ENCODE measurements at regions not wholly inside any gene's neighbourhood (a gene's known extent, or its start where the extent isn't known, plus 50 kb on each side); places are given as distances from the start of the nearest gene placed in this dataset.
"Not testable (repeated sequence)": the region's sequence is repeated elsewhere in the genome, so short reads cannot be mapped to it uniquely, and the experiment has no call there.

DNA sequence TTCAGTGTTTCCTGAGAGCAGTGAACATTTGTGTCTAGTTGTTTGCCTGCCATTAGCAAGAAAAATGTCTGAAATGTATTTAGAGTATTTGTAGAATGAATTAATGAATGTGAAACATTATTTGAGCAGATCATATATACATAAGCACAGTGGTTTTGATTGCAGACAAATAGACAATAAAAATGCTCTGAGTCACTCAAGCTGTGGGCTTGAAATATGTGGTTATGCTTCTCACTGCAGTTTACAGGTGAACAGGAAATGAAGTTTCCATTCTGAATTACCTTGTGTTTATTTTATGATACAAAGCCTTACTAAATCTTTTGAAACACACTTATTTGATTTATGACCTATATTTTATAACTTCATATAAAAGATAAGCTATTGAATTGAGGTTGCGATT, 827.7 kb downstream of the TMTC2 start:
- peak; percentile 97 for DNase-seq

DNA sequence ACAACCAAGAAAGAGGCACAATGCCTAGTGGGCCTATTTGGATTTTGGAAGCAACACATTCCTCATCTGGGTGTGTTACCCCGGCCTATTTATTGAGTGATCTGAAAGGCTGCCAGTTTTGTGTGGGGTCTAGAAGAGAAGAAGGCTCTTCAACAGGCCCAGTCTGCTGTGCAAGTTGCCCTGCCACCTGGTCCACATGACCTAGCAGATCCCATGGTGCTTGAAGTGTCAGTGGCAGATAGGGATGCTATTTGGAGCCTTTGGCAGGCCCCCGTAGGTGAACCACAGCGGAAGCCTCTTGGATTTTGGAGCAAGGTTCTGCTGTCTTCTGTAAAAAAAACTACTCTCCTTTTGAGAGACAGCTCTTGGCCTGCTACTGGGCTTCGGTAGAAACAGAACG, 820.1 kb downstream of the TMTC2 start:
- no peak for DNase-seq

DNA sequence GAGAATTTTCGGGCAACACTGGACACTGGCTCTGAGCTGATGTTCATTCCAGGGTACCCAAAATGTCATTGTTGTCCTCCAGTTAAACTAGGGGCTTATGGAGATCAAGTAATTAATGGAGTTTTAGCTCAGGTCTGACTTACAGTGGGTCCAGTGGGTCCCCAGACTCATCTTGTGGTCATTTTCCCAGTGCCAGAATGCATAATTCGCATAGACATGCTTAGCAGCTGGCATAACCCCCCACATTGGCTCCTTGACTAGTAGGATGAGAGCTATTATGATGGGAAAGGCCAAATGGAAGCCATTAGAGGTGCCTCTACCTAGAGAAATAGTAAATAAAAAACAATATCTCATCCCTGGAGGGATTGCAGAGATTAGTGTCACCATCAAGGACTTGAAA, 818.9 kb downstream of the TMTC2 start:
- no peak for DNase-seq

DNA sequence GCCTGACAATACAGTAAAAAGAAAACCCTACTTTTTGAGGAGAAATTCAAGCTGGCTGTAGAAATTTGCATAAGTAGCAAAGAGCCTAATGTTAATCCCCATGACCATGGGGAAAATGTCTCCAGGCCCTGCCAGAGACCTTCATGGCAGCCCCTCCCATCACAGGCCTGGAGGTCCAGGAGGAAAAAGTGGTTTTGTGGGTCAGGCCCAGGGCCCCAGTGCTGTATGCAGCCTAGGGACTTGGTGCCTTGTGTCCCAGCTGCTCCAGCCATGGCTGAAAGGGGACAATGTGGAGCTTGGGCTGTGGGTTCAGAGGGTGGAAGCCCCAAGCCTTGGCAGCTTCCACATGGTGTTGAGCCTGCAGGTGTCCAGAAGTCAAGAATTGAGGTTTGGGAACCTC, 813.2 kb downstream of the TMTC2 start:
- not testable (repeated sequence) for DNase-seq

DNA sequence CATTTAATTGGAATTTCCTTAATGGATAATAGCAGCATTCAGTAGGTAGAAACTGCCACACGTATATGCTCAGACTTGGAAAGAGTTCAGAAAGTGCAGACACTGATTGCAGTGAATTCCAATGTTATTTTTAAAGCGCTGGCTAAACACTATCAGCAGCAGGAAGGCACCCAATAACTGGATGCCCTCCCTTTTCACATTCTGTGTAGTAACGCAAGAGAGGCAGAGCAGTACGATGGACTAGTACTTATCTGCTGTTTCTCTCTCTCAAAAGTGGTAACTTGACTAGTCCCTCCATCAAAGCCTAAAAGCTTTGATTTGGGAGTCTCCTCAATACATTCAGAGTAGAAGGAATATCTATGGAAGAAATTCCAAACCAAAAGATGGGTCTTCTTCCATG, 791.0 kb downstream of the TMTC2 start:
- DNase-seq = no peak

DNA sequence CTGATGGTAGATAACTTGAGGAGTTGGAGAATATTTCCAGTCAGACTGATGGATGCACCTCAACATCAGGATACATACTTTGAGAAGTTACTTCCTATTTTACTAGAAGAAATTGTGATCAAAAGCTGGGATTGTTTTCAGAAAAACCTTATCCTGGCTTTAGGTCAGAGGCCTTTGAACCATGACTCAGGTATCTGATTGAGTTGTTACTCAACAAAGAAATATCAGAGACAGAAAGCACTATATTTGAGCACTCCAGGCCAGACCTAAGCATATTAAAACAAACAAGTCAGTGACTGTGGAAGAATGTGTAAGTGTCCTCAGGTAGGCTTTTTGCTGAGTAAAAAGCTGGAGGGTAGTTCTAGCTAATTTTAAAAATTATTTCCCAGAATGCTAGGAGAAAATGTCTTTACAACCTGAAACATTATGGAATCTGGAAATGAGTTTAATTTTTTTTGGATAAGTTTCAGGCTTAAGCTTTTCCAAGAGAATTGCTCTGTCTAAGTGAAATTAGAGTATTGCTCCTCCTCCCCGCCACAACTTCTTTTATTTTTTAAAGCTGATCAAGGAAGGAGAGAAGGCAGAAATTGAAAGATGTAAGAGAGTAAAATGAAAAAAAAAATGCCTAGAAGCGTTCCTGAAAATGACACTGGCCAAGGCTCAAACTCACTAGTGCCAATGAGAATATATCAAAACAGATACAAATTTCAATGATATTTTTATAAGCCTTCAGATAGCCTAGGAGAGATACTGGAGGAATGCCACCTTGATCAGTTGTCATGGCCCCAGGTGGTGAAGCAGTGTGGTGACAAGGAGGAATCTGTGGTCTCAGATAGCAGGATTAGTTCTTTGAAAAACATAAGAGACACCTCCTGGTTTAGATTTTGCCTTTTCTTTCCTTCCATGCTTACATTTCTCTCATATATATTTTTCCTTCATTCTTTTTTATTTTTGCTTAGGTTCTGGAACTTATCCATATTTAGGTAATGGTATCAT, 790.3 kb downstream of the TMTC2 start:
- no peak for DNase-seq

DNA sequence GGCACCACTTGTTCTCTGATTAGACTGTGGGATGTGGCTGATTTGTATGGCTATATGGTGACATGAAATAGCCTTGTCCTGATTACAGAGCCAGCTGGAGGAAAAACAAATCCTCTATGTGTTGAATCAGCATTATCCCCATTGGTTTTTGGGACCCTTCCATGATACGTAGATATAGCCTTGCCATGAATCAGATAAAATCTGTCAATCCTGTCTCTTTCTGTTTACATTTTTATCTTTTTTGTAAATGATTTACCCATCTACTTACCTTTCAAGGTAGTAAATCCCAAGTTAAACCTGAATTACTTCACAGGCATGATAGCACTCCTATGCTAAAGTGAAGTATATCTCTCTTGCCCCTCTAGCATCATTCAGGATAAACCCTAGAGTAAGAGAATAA, 789.3 kb downstream of the TMTC2 start:
- no peak for DNase-seq

DNA sequence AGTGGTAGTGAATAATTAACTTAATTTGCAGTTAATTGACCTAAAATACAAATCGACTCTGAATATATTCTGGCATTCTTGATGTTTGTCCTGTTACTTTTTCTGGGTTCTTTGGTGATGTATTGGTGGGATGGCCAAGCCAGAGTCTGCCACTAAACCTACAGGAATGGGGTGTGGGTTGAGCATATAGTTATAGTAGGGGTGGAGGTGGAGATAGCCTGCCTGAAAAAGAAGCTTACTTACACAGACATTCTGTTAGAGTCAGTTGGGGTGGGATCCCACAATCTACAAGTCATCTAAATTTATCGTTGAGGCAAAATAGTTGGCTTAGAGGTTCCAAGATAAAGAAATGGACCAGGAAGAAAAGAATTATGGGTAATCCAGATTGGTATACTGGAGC, 787.7 kb downstream of the TMTC2 start:
- DNase-seq = no peak

DNA sequence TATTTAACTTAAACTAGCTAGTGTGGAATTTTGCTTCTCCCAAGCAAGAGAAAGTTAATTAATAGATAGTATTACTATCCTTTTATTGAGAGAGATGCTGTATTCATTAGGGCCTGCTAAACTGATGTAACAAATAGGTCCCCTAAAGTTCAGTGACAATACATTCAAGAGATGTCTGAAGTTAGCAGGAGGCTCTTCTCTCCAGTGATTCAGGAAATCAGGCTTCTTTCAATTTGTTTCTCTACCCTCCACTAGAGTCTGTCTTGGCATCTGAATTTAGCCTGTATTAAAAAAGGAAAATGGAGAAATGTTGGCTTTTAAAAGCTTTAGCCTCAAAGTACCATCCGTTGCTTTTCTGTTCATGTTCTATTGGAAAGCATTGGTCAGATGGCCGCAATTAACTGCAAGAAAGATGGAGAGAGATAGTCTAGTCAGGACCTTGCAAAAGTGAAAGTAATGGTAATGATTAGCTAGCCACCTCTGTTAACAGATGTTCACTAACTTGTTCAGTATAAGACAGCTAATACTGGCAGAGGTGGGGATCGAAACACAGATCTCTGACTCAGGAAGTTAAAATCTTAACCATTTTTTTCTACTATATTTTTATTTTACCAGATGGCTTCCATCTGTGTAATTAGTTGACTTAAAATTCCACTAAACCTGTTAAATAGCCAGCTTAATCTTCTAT, 786.8 kb downstream of the TMTC2 start:
- DNase-seq = no peak

DNA sequence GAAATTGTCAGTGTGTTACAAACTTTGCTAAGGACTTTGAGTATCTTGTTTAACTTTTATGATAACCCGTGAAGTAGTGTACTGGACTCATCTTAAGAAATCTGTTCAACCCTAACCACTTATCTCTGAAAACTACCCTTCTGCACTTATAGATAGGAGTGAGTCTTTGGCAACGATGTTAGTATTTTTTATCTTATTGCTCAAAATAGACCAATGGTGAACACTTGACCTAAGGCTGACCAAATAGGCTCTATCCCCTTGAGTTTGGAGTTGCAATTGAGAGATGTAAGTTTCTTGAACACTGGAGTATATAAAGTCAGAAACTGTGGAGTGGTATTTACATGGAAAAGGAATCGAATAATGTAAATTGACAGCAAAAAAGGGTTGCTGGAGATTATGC, 786.1 kb downstream of the TMTC2 start:
- DNase-seq = no peak

DNA sequence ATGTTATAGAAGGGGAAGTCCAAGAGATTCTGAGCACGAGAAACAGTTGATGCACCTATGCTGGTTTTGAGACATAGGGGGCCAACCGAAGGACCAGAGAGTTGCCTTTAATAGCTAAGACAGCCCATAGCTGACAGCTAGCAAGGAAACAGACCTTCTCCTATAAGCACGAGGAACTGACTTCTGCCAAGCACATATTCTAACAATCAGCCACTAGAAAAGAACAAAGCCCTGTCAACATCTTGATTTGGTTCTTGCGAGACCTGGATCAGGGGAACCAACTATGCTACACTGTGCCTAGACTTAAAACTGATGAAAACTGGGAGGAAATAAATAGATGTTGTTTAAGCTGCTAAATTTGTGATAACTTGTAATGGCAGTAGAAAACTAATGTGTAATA, 785.6 kb downstream of the TMTC2 start:
- DNase-seq = no peak

DNA sequence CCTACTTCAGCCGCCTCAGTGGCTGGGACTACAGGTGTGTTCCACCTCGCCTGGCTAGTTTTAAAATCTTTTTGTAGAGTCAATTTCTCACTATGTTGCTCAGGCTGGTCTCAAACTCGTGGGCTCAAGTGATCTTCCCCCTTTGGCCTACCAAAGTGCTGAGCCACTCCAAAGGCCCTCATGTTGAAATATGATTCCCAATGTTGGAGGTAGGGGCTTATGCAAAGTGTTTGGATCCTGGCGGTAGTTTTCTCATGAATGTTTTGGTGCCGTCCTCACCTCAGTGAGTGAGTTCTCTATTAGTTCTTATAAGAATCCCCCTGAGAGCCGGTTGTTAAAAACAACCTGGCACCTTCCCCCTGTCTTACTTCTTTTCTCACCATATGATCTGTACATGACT, 784.6 kb downstream of the TMTC2 start:
- no peak for DNase-seq

DNA sequence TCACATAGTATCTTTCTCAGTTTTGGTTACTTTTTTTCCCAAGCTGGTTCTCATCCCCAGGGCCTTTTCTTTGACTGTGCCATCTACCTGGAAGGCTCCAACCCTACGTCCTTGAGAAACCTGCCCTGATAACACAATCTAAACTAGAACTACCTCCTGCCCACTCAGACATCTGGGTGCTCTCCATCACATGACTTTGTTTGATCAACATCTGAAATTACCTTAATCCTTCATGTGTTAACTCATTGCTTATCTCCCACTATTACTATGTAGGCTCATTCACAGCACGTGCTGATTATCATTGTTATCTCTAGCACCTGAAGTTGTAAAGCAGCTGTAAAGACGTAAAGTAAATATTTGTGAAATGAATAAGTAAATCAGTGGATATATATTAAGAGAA, 784.0 kb downstream of the TMTC2 start:
- no peak for DNase-seq

DNA sequence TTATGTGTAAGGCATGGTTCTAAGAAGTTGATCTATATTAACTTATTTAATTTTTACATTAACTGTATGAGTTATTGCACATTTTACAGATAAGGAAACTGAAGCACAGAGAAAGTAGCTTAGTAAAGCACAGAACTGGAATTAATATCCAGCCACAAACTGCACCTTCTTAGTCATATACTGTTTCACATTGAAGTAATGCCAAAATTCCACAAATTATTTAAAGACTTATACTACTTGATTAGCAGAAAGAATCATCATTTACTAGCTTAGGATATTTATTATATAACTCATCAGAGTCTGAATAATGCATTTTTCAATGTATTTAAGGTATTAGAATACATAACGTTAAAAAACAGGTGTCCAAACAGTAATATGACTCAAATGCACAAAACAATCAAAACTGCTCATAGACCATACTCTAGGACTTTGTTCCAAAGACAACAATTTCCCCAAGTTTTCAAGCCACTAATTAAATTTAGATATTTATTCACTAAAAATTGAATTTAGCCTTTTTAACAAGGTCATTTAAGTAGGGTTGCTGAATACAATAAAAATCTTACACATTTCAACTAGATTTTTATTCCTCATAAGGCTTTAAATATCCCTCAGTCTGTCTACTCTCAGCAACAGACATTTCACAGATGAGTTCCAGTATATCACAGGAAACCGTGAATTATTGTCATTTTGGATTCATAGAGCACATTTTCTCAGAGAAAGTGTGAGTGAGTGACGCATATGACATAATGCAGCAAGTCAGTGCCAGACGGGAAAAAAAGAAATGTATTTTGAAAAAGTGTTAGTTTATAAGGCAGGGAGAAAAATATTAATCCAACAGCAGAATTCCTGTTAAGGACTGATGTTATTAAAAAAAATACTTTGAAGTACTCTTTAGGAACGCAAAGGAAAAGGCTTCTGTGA, 782.5 kb downstream of the TMTC2 start:
- DNase-seq = no peak

DNA sequence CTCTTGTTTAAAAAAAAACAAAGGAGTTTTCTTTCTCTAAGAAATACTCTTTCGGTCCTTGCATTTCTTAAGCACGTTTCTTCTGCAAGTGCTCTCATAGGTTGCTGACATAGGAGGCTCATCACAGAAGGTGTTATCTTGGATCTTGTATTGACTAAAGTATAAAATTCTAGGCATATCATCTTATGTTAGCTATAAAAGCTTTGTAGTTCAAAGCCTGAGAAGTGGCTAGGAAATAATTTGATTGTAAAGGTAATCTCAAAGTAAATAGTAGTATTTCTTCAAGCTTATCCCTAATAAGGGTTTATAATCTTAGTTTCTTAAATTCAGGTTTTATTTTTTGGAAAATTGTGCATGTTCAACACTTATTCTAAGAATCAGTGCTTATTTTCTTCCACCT, 778.9 kb downstream of the TMTC2 start:
- no peak for DNase-seq

DNA sequence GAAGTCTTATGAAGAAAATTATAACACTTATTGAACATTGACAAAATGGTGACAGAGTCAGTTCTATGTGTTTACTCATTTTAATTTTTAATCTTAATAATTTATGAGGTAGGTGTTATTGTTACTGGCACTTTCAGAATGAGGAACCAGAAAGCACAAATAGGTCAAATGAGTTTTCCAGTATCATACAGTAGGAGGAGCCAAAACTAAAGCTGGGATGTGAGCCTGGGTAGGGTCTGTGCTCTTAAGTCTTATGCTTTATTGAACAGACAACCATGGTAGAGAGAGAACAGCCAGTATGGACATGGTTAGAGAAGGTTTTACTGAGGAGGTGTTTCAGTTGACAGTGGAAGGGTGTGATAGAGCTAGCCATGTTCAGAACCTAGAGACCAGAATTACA, 775.7 kb downstream of the TMTC2 start:
- peak; percentile 1 for DNase-seq

DNA sequence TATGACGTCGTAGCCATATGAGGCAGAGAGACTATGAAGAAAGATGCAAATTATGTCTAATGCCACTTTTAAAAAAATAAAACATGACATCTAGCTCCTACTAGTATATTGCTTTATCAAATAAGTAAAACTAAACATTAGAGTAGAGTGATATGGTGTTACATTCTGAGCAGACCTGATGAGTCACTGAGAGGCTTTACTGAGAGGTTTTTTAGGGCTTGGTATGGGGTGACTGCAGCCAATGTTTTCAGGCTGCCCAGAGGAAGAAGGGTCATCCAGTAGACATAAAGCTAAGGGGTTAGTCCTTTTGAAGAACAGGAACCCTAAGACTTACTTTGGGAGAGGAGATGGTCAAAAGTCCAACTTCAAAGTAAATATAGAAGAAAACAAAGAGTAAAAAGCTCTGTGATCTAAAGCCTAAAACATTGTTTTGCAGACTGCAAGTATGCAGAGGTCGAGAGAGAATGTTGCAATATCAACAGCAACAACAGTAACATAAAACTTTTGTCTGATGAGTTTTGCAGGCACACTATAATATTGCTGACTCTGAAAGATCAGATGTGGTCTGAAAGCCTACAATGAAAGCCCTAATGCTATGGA, 774.7 kb downstream of the TMTC2 start:
- no peak for DNase-seq

DNA sequence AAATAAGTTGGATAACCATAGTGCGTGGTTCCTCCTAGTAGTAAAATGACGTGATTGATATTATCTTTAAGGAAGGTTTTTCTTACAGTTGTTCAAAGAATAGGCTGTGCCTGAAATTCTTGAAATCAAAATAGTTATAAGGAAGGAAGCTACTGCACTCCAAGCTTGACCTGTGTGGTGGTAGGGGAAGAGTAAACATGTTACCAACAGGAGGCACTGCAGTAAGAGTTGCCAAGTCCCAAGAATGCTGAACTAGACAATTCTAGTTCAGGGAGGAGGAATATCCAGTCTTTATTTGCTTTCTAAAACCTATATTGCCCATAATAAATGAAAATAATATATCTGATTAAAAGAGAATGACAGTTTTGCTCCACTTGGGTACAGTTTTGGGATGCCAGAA, 764.5 kb downstream of the TMTC2 start:
- no peak for DNase-seq

DNA sequence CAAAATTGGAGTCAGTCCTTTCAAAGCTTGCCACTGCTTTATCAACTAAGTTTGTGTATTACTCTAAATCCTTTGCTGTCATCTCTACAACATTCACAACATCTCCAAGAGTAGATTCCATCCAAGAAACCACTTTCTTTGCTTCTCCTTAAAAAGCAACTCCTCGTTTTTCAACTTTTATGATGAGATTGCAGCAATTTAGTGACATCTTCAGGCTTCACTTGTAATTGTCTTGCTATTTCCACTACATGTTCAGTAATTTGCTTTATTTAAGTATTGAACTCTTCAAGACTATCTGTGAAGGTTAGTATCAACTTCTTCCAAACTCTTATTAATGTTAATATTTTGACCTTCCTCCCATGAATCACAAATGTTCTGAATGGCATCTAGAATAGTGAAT, 747.9 kb downstream of the TMTC2 start:
- no peak for DNase-seq

DNA sequence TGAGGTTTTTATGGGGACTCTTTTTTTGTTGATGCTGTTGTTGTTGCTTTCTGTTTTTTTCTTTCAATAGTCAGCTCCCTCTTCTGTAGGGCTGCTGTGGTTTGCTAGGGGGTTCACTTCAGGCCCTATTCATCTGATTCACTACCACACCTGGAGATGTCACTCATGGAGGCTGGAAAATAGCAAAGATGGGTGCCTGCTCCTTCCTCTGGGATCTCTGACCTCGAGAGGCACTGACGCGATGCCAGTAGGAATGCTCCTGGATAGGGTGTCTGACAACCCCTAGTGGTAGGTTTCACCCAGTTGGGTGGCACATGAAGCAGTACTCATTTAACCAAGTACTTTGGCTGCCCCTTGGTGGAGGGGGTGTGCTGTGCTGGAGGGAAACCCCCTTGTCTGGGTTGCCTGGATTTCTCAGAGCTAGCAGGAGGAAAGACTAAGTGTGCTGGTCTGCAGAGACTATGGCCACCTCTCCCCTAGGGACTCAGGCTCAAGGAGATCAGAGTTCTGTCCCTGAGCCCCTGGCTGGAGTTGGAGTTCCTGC, 745.5 kb downstream of the TMTC2 start:
- DNase-seq = no peak

DNA sequence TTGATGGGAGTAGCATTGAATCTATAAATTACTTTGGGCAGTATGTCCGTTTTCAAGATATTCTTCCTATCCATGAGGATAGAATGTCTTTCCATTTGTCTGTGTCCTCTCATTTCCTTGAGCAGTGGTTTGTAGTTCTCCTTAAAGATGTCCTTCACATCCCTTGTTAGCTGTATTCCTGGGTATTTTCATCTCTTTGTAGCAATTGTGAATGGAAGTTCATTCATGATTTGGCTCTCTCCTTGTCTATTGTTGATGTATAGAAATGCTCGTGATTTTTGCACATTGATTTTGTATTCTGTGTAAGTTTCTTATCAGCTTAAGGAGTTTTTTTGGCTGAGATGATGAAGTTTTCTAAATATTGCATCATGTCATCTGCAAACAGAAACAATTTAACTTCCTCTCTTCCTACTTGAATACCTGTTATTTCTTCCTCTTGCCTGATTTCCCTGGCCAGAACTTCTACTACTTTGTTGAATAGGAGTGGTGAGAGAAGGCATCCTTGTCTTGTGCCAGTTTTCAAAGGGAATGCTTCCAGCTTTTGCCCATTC, 741.0 kb downstream of the TMTC2 start:
- not testable (repeated sequence) for DNase-seq

DNA sequence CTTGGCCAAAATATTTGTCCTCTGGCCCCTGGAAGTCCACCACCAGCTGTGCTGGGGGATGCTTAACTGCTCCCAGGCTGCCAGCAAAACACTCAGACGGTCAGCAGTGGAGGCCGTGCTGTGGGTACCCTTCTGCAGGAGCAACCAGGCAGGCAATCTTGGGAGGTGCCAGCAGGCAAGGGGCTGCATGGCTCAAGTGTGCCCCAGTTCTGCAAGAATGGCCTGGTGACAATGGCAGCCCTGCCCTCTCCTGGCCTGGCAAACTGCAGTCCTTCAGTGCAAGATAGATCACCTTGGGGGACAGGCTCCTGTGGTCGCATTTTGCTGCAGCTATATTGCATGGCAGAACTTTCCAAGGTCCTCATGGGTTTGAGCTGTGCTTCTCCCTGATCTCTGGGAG, 728.3 kb downstream of the TMTC2 start:
- DNase-seq = no peak

All from DMS153 (cell line).